NB4 (cell line): ENCODE measurements at regions not wholly inside any gene's neighbourhood (a gene's known extent, or its start where the extent isn't known, plus 50 kb on each side); places are given as distances from the start of the nearest gene placed in this dataset.

ENCODE experiments used
- DNase-seq: peaks from one replicate; pipeline ENCODE4 v3.0.0; 2010; ENCODE audit warnings: low read depth
- H3K4me3 ChIP-seq: one replicate; pipeline ENCODE4 v1.5.1; 2011; ENCODE audit warnings: mild to moderate bottlenecking, low read depth, low read length, moderate library complexity
- MYC ChIP-seq: IDR thresholded peaks from 2 replicates; pipeline ENCODE4 v1.6.1; 2011; ENCODE audit warnings: low read depth, low read length
- POLR2A ChIP-seq: IDR thresholded peaks from 2 replicates; pipeline ENCODE4 v1.6.1; 2011; ENCODE audit warnings: mild to moderate bottlenecking; ENCODE audit not compliant: insufficient read length; ENCODE audit errors: extremely low read depth
- TF ChIP-seq, protein P1 (sequence below): IDR thresholded peaks from one replicate; pipeline ENCODE4 v1.5.1; 2012; ENCODE audit warnings: low read depth, low read length
- TF ChIP-seq, protein P2 (sequence below): IDR thresholded peaks from 2 replicates; pipeline ENCODE4 v1.6.1; 2011; ENCODE audit warnings: low read depth, low read length

DNA sequence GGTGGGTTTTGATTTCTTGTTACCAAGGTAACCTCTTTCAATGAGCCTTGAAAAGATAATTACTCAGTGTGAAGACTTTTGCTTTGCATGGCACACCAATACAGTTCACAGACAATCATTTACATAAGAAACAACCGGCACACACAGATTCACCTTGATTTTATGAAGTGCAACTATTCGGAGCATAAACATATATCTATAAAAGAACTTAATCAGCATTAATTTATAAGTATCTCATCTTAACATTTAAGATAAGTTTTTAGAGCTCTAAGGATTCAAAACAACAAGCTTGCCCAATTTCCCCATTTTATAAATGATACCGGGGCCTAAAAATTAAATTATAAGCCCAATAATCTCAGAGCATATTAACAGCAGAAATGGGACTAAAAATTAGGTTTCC, 85.9 kb upstream of the PCSK2 start:
- TF ChIP-seq POLR2A (no peak), MYC (no peak)
- TF ChIP-seq, protein P1, sequence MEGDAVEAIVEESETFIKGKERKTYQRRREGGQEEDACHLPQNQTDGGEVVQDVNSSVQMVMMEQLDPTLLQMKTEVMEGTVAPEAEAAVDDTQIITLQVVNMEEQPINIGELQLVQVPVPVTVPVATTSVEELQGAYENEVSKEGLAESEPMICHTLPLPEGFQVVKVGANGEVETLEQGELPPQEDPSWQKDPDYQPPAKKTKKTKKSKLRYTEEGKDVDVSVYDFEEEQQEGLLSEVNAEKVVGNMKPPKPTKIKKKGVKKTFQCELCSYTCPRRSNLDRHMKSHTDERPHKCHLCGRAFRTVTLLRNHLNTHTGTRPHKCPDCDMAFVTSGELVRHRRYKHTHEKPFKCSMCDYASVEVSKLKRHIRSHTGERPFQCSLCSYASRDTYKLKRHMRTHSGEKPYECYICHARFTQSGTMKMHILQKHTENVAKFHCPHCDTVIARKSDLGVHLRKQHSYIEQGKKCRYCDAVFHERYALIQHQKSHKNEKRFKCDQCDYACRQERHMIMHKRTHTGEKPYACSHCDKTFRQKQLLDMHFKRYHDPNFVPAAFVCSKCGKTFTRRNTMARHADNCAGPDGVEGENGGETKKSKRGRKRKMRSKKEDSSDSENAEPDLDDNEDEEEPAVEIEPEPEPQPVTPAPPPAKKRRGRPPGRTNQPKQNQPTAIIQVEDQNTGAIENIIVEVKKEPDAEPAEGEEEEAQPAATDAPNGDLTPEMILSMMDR, result no peak
- TF ChIP-seq, protein P2, sequence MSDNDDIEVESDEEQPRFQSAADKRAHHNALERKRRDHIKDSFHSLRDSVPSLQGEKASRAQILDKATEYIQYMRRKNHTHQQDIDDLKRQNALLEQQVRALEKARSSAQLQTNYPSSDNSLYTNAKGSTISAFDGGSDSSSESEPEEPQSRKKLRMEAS, result no peak
- H3K4me3 ChIP-seq, result no peak overlapping the region
- DNase-seq, result no peak

DNA sequence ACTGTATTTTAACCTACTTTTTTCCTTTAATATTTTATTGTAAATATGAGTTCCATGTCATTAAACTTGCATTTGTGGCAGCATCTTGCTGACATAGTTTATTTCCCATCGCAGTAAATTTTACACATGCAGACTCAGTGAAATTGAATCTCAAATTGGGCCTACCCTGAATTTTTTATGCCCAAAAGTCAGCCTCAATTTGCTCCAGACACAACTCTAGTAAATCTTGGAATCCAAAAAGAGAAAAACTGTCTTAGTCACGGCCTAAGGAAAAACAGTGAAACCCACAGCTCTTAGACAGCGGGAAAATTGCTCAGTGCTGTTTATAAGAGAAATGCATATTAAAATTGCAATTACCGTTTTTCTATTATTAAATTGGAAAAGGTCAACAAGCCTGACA, 85.3 kb upstream of the PCSK2 start:
- no peak for DNase-seq
- H3K4me3 ChIP-seq, result no peak overlapping the region
- TF ChIP-seq MYC (no peak), POLR2A (no peak)
- TF ChIP-seq, protein P1, result no peak
- TF ChIP-seq, protein P2, result no peak

DNA sequence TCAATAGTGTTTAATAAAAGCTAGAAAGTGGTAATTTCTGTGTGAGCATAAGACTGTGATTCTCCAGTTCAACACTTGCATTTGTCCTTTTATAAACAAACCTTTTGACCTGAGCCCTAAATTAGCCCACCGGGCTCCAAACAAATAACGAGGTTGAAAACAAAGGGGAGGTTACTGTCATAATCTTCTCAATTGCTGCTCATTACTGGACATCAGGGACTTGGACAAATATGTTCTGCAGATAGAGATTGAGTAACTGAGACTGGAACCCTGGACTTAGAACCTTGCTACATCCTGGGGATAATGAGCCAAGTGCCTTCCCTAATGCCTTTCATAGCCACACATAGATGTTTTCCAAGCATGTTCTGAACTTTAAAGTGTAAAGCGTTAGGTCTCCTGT, 84.2 kb upstream of the PCSK2 start:
- TF ChIP-seq POLR2A (no peak), MYC (no peak)
- TF ChIP-seq, protein P2, result no peak
- TF ChIP-seq, protein P1, result no peak
- no peak for DNase-seq
- no peak overlapping the region for H3K4me3 ChIP-seq

DNA sequence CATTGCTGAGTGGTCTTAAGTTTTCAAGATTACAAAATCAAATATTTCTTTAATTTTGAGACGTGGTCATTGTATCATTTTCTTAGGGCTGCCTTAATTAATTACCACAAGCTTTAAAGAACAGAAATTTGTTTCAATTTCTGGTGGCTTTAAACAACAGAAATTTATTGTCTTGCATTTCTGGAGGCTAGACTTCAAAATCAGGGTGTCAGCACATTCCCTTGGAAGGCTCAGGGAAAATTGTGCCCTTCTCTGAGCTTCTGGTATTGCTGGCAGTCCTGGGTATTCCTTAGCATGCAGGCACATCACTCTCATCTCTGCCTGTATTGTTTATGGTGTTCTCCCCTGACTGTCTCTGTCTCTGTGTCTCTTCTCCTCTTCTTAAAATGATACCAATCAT, 76.0 kb upstream of the PCSK2 start:
- no peak overlapping the region for H3K4me3 ChIP-seq
- TF ChIP-seq, protein P1, result no peak
- no peak for TF ChIP-seq POLR2A
- TF ChIP-seq MYC, result no peak
- TF ChIP-seq, protein P2, result no peak
- DNase-seq, result no peak

DNA sequence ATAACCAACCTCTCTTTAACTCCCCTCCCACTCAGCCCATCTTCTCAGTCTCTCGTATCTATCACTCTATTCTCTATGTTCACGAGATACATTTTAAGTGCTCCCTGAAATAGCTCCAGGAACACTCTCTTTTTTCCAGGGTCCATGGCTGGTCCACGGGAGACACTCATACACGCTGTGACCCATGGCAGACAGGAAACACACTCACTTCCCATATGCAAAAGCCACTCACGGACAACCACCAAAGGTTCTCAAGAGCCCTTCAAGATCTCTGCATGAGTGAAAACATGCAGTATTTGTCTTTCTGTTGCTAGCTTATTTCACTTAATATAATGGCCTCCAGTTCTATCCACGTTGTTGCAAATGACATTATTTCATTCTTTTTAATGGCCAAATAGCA, 71.4 kb upstream of the PCSK2 start:
- no peak overlapping the region for H3K4me3 ChIP-seq
- DNase-seq, result no peak
- TF ChIP-seq, protein P2, result no peak
- TF ChIP-seq, protein P1, result no peak
- TF ChIP-seq POLR2A (no peak), MYC (no peak)

DNA sequence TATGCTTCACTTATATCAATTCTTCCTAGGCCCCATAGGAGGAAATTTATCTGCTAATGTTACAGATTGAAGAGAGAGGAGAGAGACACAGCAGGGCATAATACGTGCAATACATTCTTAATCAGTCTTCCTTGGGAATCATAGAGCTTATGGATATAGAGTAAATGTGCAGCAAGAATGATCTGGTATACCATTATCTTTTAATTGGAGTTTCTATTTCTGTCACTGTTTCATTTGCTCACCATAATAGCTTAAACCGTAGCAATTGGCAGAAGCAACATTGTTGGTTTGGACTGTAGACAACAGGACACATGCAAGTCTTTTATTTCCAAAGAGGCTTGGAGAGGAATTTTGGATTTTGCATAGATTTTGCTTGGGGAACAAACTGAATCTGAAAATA, 68.1 kb upstream of the PCSK2 start:
- no peak for DNase-seq
- H3K4me3 ChIP-seq, result no peak overlapping the region
- TF ChIP-seq, protein P2, result no peak
- TF ChIP-seq, protein P1, result no peak
- TF ChIP-seq POLR2A (no peak), MYC (no peak)
